Sigmoid colon (tissue), 6 donors: ENCODE measurements at regions not wholly inside any gene's neighbourhood (a gene's known extent, or its start where the extent isn't known, plus 50 kb on each side); places are given as distances from the start of the nearest gene placed in this dataset.

ENCODE experiments used
- DNase-seq: peaks from one replicate; pipeline ENCODE4 v3.0.0-alpha.2; 2019
- H3K27ac ChIP-seq, 4 donors: fragments of 200-600 bp; sonication (generic); one replicate each; pipeline ENCODE4 v1.5.1; 2016 to 2019; ENCODE audit warnings: mild to moderate bottlenecking in 1 of 4
- H3K27me3 ChIP-seq, 3 donors: fragments of 200-600 bp; sonication (generic); one replicate each; pipeline ENCODE4 v1.5.1; 2019; ENCODE audit warnings: mild to moderate bottlenecking in 1 of 3
- H3K36me3 ChIP-seq, 4 donors: fragments of 200-600 bp; sonication (generic); one replicate each; pipeline ENCODE4 v1.5.1; 2016 to 2019
- H3K4me1 ChIP-seq, 4 donors: fragments of 200-600 bp; sonication (generic); one replicate each; pipeline ENCODE4 v1.5.1; 2017 to 2019
- H3K4me3 ChIP-seq, 4 donors: fragments of 200-600 bp; sonication (generic); one replicate each; pipeline ENCODE4 v1.5.1; 2017 to 2019; ENCODE audit warnings: mild to moderate bottlenecking in 2 of 4, moderate library complexity in 1 of 4
- H3K9me3 ChIP-seq, 4 donors: fragments of 200-600 bp in 3 of 4; sonication (generic) in 3 of 4; one replicate each; pipeline versions ENCODE4 v1.5.1 to v1.6.1; 2013 to 2019
- CTCF ChIP-seq, 4 experiments: fragments of 450-650 bp in 3 of 4; fragments of 200-600 bp in 1 of 4; IDR thresholded peaks; one replicate each; pipeline ENCODE4 v1.5.1; 2016 to 2019; ENCODE audit warnings: antibody characterized with exemption in 4 of 4, mild to moderate bottlenecking in 3 of 4, moderate library complexity in 2 of 4
- EP300 ChIP-seq, 4 donors: sonication (generic); formaldehyde crosslinking; IDR thresholded peaks; one replicate each; pipeline ENCODE4 v1.6.1; 2017; ENCODE audit warnings: antibody characterized with exemption in 4 of 4
- POLR2A ChIP-seq, 2 donors: fragments of 450-650 bp; IDR thresholded peaks; one replicate each; pipeline ENCODE4 v1.6.1; 2016; ENCODE audit warnings: antibody characterized with exemption in 2 of 2, mild to moderate bottlenecking in 2 of 2, moderate library complexity in 2 of 2
- POLR2AphosphoS5 ChIP-seq, 4 donors: sonication (generic); formaldehyde crosslinking; IDR thresholded peaks; one replicate each; pipeline ENCODE4 v1.6.1; 2017; ENCODE audit warnings: antibody characterized with exemption in 4 of 4
- WGBS, 2 donors: extraction: QIAGEN DNeasy Blood & Tissue Kit; methylation state at CpG; one replicate each; pipeline ENCODE4 v1.1.7; 2013; 5-methylcytosine and 5-hydroxymethylcytosine counted together
- intact Hi-C: fragments of 100-400 bp; cut with DNase I; formaldehyde crosslinking; loops from one replicate; pipeline ENCODE4 v1.15.1; 2023
- donor health status: healthy with polysubstance abuse.
- donor health status: healthy.

- 77 to 81% methylated on average over 10 of the region's 10 CpGs for WGBS, 2 donors
- intact Hi-C loops = no loop called here
- Histone ChIP-seq H3K27ac (no peak overlapping the region), H3K36me3 (no peaks in the 10 kb centered on the region), H3K27me3 (peaks cover 0 to 2% (median 0%) of the 10 kb centered on the region in 3 donors), H3K4me3 (no peak overlapping the region), H3K4me1 (no peaks in the 10 kb centered on the region), H3K9me3 (no peaks in the 10 kb centered on the region)
- DNase-seq = no peak
- no peak for TF ChIP-seq EP300 (IDR thresholded peaks at IDR 0.05)
- no peak for TF ChIP-seq POLR2AphosphoS5 (IDR thresholded peaks at IDR 0.05)
- TF ChIP-seq CTCF (IDR thresholded peaks at IDR 0.05) = no peak
- TF ChIP-seq POLR2A (IDR thresholded peaks at IDR 0.05) = no peak
These were observed 76.6 kb upstream of the LINGO1 start for GRCh38 chr15:77709135-77709886.

GRCh38 chr15:77706482-77707244 lies 74.0 kb upstream of the LINGO1 start:
- Histone ChIP-seq H3K36me3 (no peaks in the 10 kb centered on the region), H3K27ac (no peak overlapping the region), H3K4me3 (no peak overlapping the region), H3K27me3 (no peaks in the 10 kb centered on the region), H3K9me3 (no peaks in the 10 kb centered on the region), H3K4me1 (no peaks in the 10 kb centered on the region)
- no peak for TF ChIP-seq CTCF (IDR thresholded peaks at IDR 0.05)
- no peak for TF ChIP-seq POLR2AphosphoS5 (IDR thresholded peaks at IDR 0.05)
- TF ChIP-seq POLR2A (IDR thresholded peaks at IDR 0.05) = no peak
- TF ChIP-seq EP300 (IDR thresholded peaks at IDR 0.05) = no peak
- 75 to 79% methylated on average over 5 of the region's 5 CpGs for WGBS, 2 donors
- intact Hi-C loops = no loop called here
- no peak for DNase-seq

DNA sequence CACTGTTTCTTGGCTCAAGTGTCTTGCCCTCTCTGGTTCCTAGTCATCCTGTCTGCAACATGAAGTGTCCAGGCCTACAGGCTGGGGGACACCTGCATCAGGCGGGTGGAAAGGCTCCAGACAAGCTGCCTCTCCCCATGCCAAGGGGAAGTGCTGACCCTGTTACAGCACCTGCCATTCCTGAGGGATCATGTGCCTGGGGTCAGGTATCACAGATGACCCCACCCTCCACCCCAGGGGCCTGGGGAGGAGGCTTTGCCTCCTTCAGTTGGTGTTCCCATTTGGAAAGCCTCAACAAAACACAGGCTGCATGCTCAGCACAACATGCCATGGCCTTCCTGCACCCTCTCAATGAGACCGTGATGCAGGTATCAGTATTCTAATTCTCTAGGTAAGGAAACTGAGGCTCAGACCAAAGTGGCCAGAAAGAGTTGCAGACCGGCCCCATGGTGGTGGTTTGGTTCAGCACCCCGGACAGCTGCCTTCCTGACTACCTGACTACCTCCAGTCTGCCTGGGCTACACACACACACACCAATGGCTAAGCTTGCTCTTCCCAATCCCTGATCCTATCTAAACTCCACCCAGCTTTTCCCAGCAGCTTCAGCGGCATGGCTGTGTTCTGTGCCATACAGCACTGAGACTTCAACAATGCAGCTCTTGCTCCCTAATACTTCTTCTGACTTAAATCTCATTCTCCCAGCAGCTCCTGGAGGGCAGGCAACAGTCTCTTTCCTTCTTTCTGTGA lies 69.7 kb upstream of the LINGO1 start:
- 28 to 29% methylated on average over 5 of the region's 5 CpGs for WGBS, 2 donors
- no peaks in the 10 kb centered on the region for H3K9me3 ChIP-seq
- TF ChIP-seq EP300 (IDR thresholded peaks at IDR 0.05) (no peak), POLR2AphosphoS5 (IDR thresholded peaks at IDR 0.05) (no peak), POLR2A (IDR thresholded peaks at IDR 0.05) (no peak), CTCF (IDR thresholded peaks at IDR 0.05) (no peak)
- H3K27me3 ChIP-seq = peaks cover 0 to 13% (median 0%) of the 10 kb centered on the region in 3 donors
- no peak for DNase-seq
- no peaks in the 10 kb centered on the region for H3K36me3 ChIP-seq
- intact Hi-C loops = no loop called here
- H3K4me1 ChIP-seq = no peaks in the 10 kb centered on the region
- H3K27ac ChIP-seq = no peak overlapping the region
- no peak overlapping the region for H3K4me3 ChIP-seq

DNA sequence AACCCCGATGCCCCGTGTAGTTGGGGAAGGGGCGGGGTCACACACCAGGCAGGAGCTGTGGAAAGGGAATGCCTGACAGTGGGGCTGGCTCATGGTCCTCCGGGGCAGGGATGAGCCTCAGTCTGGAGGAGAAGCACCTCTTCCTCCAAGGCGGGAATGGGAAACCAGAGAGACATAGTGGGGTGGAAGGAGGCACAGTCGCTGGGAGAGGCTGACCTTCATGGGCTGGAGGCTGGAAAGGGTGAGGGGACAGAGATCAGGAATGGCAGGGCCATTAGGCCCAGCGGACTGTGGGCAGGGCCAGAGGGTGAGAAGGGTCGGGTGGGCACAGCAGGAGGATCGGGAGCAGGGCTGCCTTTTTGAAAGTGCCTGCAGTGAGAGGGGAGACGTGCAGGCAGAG lies 65.8 kb upstream of the LINGO1 start:
- Histone ChIP-seq H3K27ac (no peak overlapping the region), H3K4me1 (no peaks in the 10 kb centered on the region), H3K4me3 (no peak overlapping the region), H3K36me3 (no peaks in the 10 kb centered on the region), H3K27me3 (peaks cover 3 to 45% (median 23%) of the 10 kb centered on the region in 3 donors), H3K9me3 (no peaks in the 10 kb centered on the region)
- intact Hi-C loops = no loop called here
- TF ChIP-seq POLR2AphosphoS5 (IDR thresholded peaks at IDR 0.05) (no peak), CTCF (IDR thresholded peaks at IDR 0.05) (no peak), EP300 (IDR thresholded peaks at IDR 0.05) (no peak), POLR2A (IDR thresholded peaks at IDR 0.05) (no peak)
- 62 to 67% methylated on average over 10 of the region's 10 CpGs for WGBS, 2 donors
- no peak for DNase-seq
